NCI-H2029 (cell line): ENCODE measurements at regions not wholly inside any gene's neighbourhood (a gene's known extent, or its start where the extent isn't known, plus 50 kb on each side); places are given as distances from the start of the nearest gene placed in this dataset.
"Not testable (repeated sequence)": the region's sequence is repeated elsewhere in the genome, so short reads cannot be mapped to it uniquely, and the experiment has no call there.

Experiments used
- DNase-seq: peaks from one replicate; lab custom pipeline; 2025; lab: John Stamatoyannopoulos, UW

- no peak for DNase-seq
Observed at GRCh38 chr4:189828081-189828697, 112.5 kb upstream of the FRG1 start.

DNA sequence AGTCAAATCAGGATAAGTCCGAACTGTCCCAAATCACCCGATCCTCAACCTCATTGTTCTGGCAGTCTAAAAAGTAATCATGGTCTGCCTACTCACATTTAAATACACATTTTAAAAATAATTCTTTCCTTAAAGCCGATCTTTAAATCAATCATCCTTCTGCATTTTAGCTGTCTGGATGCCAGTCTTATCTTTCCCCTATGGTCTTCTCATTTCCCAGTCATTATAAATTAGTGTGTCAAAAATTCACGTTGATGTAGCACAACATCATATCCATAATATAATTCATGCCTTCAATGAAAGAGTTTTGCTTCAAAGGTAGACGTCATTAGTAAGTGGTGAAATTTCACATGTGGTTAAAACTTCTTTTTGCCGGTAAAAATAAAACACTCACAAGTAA lies 108.1 kb upstream of the FRG1 start:
- DNase-seq = no peak

DNA sequence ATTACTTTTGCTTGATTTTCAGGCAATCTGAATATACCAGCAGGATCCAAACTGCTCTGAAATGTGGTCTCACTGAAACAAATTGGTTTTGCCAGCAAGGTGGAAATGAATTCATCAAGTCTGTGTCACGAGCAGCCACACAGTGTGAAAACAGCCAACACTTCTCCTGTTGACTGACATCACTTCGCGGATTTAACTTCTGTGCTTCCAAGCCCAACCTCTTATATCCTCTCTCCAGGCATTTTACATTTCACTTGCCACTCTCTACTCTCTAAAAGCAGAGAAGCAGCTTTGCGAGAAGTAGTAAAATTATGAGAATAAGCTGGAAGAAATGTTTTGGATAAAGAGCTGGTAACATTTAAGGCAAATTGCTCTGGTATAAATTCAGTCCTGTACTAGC lies 106.1 kb upstream of the FRG1 start:
- no peak for DNase-seq

DNA sequence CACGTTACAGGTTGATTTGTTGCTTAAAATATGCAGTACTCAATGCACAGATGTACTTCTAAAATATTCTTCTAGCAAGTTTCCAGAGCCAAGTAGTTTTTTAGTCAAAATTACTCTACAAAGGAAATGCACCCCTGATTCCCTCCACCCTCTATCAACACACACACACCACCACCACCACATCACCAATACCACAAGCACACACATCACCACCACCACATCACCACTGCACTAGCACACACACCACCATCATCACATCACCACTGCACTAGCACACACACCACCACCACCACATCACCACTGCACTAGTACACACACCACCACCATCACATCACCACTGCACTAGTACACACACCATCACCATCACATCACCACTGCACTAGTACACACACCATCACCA lies 105.2 kb upstream of the FRG1 start:
- no peak for DNase-seq

DNA sequence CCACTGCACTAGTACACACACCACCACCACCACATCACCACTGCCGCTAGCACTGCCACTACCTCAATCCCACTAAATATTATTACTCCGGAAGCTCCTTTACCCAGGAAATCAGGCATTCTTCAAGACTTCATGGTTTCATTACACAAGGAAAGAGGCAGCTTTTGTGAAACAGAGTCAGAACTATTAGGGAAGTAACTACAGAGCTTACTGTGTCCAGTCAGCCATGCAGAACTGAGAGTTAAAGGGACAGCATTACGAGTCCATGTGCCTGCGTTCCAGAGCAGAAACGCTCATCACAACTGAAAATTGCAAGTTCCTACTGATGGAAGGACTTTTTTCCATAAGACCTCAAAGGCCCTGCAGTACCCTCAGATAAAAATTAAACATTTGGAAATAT lies 103.2 kb upstream of the FRG1 start:
- no peak for DNase-seq

- no peak for DNase-seq
Observed at GRCh38 chr4:189838821-189839497, 101.7 kb upstream of the FRG1 start.

- no peak for DNase-seq
Observed at GRCh38 chr4:189840356-189840755, 100.3 kb upstream of the FRG1 start.

- DNase-seq = no peak
Observed at GRCh38 chr4:189843413-189844009, 97.2 kb upstream of the FRG1 start.

DNA sequence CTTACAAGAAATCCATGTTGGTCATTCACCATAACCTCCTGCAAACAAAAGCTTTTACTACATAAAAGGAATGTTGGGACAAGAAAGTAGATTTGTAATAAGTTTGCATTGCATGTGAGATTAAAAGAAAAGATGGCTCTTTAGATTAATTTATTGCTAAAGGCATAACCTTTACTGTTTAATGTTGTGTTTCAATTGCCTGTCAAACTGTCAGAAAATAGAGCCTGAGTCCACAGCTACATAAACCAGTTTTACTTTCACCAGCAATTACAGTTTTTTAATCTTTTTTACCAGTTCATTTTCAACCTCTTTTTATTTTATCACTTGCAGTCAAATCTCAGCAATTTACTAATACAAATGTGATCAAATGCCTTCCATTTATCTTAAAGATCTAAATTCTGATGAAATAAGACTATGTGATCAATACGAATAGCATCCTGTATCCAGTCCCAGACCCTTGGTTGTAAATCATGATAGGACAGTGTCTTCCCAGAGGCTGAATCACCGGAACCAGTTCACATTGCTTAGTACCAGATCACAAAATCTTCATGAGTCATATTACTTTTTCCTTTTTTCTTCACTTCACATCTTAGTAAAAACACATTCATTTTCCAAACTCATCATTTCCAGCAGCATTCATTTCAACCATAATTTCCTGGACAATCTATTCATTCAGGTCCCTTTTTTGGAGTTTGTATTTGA lies 95.4 kb upstream of the FRG1 start:
- no peak for DNase-seq

DNA sequence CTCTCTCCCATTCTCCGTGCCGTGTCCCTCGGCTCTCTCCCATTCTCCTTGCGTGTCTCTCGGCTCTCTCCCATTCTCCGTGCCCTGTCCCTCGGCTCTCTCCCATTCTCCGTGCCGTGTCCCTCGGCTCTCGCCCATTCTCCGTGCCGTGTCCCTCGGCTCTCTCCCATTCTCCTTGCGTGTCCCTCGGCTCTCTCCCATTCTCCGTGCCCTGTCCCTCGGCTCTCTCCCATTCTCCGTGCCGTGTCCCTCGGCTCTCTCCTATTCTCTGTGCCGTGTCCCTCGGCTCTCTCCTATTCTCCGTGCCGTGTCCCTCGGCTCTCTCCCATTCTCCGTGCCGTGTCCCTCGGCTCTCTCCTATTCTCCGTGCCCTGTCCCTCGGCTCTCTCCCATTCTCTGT lies 94.6 kb upstream of the FRG1 start:
- not testable (repeated sequence) for DNase-seq

DNA sequence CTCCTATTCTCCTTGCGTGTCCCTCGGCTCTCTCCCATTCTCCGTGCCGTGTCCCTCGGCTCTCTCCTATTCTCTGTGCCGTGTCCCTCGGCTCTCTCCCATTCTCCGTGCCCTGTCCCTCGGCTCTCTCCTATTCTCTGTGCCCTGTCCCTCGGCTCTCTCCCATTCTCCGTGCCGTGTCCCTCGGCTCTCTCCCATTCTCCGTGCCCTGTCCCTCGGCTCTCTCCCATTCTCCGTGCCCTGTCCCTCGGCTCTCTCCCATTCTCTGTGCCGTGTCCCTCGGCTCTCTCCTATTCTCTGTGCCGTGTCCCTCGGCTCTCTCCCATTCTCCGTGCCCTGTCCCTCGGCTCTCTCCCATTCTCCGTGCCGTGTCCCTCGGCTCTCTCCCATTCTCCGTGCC lies 94.1 kb upstream of the FRG1 start:
- DNase-seq = not testable (repeated sequence)

GRCh38 chr4:189848672-189849071 lies 92.0 kb upstream of the FRG1 start:
- DNase-seq = not testable (repeated sequence)

GRCh38 chr4:189850239-189850856 lies 90.3 kb upstream of the FRG1 start:
- no peak for DNase-seq

DNA sequence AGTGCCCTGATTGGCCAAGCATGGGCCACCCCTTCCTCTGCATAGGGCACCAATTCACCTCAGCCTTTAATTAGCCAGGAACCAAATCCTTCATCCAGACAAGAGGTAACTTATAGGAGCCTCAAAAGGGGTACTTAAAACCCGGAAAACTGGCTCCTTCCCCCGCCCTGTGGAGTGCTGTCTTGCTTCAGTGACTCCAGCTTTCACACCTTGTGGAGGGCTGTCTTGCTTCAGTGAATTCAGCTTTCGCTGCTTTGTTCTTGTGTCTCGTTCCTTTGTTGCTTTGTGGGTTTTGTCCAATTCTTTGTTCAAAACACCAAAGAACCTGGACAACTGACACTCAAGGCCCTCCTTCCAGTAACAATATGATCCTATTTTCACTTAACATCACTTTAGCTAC lies 82.2 kb upstream of the FRG1 start:
- no peak for DNase-seq

DNA sequence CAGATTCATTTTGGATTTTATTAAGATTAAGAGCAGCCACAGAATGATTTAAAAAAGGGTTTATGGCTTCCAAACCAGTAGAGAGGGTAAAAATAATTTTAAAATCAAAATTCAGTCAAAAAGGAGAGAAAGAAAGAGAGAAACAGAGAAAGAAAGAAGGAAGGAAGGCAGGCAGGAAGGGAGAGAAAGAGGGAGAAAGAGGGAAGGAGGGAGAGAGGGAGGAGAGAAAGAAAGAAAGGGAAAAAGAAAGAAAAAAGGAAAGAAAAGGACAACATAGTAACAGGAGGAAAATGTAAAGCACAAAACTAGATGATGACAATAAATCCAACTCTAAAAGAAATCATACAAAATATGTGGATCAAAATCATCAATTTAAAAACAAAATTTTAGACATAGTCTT lies 79.6 kb upstream of the FRG1 start:
- DNase-seq = no peak

DNA sequence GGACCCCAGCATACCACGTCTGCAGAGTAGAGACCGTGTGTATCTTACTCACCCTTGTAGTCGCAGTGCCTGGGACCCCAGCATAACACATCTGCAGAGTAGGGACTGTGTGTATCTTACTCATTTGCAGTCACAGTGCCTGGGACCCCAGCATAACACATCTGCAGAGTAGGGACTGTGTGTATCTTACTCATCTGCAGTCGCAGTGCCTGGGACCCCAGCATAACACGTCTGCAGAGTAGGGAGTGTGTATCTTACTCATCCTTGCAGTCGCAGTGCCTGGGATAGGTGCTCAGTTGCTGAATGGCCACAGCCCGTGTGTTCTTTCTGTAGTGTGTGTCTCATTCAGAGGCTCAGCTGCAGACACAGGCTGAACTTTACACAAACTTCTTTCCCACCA lies 71.4 kb upstream of the FRG1 start:
- DNase-seq = no peak

DNA sequence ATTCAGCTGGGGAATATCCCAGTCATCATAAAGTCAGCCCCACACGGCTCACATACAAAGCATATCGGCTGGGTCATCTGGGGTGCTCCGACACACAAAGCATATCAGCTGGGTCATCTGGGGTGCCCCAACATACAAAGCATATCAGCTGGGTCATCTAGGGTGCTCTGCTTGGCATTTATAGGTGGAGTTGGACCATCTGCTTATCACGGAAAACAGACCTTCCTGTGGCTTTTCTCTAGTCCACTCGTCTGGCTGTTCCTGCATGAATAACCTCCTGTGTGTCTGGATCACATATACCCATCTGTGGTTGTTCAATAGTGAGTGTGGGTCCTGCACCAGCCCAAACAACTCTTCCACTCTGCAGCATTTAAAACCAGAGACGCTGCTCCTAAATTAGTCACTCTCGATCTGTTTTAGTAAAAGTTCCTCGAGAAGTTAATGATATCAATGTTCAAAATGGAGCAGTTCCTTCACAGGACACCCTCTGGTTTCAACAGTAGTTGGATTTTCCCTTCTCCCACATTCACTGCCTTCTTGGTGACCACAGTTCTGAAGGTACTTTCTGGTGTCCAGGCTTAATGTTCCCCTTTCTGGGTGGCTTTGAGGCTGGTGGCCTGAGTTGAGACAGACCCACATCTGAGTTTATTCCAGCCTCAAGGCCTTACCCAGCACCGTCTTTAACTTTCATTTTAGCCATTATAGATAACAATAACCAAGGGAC lies 70.0 kb upstream of the FRG1 start:
- DNase-seq = no peak

DNA sequence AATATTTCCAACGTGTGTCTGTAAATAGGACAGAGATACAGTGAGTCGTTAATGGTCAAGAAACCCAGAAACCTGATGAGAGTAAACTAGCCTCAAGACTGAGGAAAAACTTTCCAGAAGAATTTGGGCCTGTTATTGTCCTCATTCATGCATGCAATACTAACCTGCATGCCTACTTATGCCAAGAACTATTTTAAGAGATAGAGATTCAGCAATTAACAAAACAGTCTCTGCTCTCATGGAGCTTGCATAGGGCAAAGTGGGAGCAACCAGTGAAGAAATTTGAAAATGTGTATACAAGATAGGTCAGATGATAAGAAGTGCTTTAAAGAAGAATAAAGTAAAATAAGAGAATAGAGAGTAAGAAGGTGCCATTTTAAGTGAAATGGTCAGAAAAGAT lies 66.1 kb upstream of the FRG1 start:
- no peak for DNase-seq

DNA sequence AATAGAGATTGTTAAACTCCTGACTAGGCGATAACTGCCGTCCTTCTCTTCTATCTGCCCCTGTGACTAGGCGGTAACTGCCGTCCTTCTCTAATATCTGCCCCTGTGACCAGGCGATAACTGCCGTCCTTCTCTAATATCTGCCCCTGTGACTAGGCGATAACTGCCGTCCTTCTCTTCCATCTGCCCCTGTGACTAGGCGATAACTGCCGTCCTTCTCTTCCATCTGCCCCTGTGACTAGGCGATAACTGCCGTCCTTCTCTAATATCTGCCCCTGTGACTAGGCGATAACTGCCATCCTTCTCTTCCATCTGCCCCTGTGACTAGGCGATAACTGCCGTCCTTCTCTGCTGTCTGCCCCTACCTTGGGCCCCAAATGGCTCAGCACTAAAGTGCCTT lies 59.5 kb upstream of the FRG1 start:
- DNase-seq = not testable (repeated sequence)

DNA sequence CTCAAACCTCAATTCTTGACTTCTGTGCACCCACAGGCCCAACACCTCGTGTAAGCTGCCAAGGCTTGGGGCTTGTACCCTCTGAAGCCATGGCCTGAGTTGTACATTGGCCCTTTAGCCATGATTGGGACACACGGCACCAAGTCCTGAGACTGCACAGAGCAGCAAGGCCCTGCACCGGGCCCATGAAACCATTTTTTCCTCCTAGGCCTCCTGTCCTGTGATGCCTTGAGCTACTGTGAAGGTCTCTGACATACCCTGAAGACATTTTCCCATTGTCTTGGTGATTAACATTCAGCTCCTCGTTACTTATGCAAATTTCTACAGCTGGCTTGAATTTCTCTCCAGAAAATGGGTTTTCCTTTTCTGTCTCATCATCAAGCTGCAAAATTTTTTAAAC lies 52.3 kb upstream of the FRG1 start:
- not testable (repeated sequence) for DNase-seq
